ENCODE measurements at regions not wholly inside any gene's neighbourhood (a gene's known extent, or its start where the extent isn't known, plus 50 kb on each side); places are given as distances from the start of the nearest gene placed in this dataset.

- TF ChIP-seq CTCF (conservative IDR thresholded peaks at IDR 0.05) (no peak), ZFX (IDR thresholded peaks at IDR 0.05) (no peak)
- no peak overlapping the region for H3K27ac ChIP-seq
Measured at GRCh38 chr3:170730071-170730812, 139.8 kb downstream of the RPL22L1 start.

- TF ChIP-seq CTCF (conservative IDR thresholded peaks at IDR 0.05): no peak
- no peak for TF ChIP-seq ZFX (IDR thresholded peaks at IDR 0.05)
- H3K27ac ChIP-seq: no peak overlapping the region
Measured at GRCh38 chr3:170728181-170728580, 141.8 kb downstream of the RPL22L1 start.

GRCh38 chr3:170727754-170728153, 141.9 kb upstream of the SLC7A14 start:
- no peak for TF ChIP-seq ZFX (IDR thresholded peaks at IDR 0.05)
- no peak for TF ChIP-seq CTCF (conservative IDR thresholded peaks at IDR 0.05)
- H3K27ac ChIP-seq: no peak overlapping the region

GRCh38 chr3:170726976-170727661, 141.2 kb upstream of the SLC7A14 start:
- TF ChIP-seq ZFX (IDR thresholded peaks at IDR 0.05): no peak
- TF ChIP-seq CTCF (conservative IDR thresholded peaks at IDR 0.05): no peak
- H3K27ac ChIP-seq: no peak overlapping the region

- no peak for TF ChIP-seq ZFX (IDR thresholded peaks at IDR 0.05)
- TF ChIP-seq CTCF (conservative IDR thresholded peaks at IDR 0.05): no peak
- H3K27ac ChIP-seq: no peak overlapping the region
Measured at GRCh38 chr3:170725285-170725731, 139.4 kb upstream of the SLC7A14 start.

- H3K27ac ChIP-seq: no peak overlapping the region
- TF ChIP-seq ZFX (IDR thresholded peaks at IDR 0.05): no peak
- TF ChIP-seq CTCF (conservative IDR thresholded peaks at IDR 0.05): no peak
Measured at GRCh38 chr3:170724599-170725280, 138.9 kb upstream of the SLC7A14 start.

GRCh38 chr3:170723241-170723640, 137.4 kb upstream of the SLC7A14 start:
- H3K27ac ChIP-seq: no peak overlapping the region
- TF ChIP-seq ZFX (IDR thresholded peaks at IDR 0.05) (no peak), CTCF (conservative IDR thresholded peaks at IDR 0.05) (no peak)
